GM12891 (cell line): ENCODE measurements at regions not wholly inside any gene's neighbourhood (a gene's known extent, or its start where the extent isn't known, plus 50 kb on each side); places are given as distances from the start of the nearest gene placed in this dataset.

ENCODE experiments used
- PAX5 ChIP-seq: IDR thresholded peaks from 2 replicates; pipeline ENCODE4 v1.6.1; 2011; ENCODE audit warnings: low read length, moderate library complexity, mild to moderate bottlenecking; ENCODE audit not compliant: insufficient read depth, severe bottlenecking
- POLR2A ChIP-seq: IDR thresholded peaks from 2 replicates; pipeline ENCODE4 v1.6.1; 2011; ENCODE audit warnings: low read depth, low read length, control low read depth
- POLR2AphosphoS5 ChIP-seq: IDR thresholded peaks from 2 replicates; pipeline ENCODE4 v1.6.1; 2011; ENCODE audit warnings: low read depth, low read length, control low read depth
- POU2F2 ChIP-seq: IDR thresholded peaks from 2 replicates; pipeline ENCODE4 v1.6.1; 2011; ENCODE audit warnings: low read depth, mild to moderate bottlenecking, control low read depth, low read length, moderate library complexity
- SPI1 ChIP-seq: IDR thresholded peaks from 2 replicates; pipeline ENCODE4 v1.6.1; 2011; ENCODE audit warnings: low read depth, low read length, control low read depth
- TAF1 ChIP-seq: IDR thresholded peaks from 2 replicates; pipeline ENCODE4 v1.6.1; 2011; ENCODE audit warnings: low read depth, low read length, control low read depth

- no peak for TF ChIP-seq TAF1
- no peak for TF ChIP-seq POLR2A
- TF ChIP-seq POLR2AphosphoS5 = no peak
- no peak for TF ChIP-seq PAX5
- no peak for TF ChIP-seq POU2F2
- no peak for TF ChIP-seq SPI1
Measured at GRCh38 chr4:106793933-106794332, 242.2 kb downstream of the DKK2 start.
